Trophoblast cell (in vitro differentiated cells and primary cell): ENCODE measurements at regions not wholly inside any gene's neighbourhood (a gene's known extent, or its start where the extent isn't known, plus 50 kb on each side); places are given as distances from the start of the nearest gene placed in this dataset.

ENCODE experiments used
- DNase-seq, 2 donors: peaks; one replicate each; pipeline ENCODE4 v3.0.0-alpha.2; 2016
- H2AFZ ChIP-seq: 2 replicates; pipeline ENCODE4 v1.6.1; 2013; ENCODE audit warnings: low read length, moderate library complexity, mild to moderate bottlenecking; ENCODE audit not compliant: insufficient read depth, poor library complexity
- H2AK5ac ChIP-seq: 2 replicates; pipeline ENCODE4 v1.6.1; 2013; ENCODE audit warnings: mild to moderate bottlenecking, low read length
- H2BK120ac ChIP-seq: 2 replicates; pipeline ENCODE4 v1.6.1; 2013; ENCODE audit warnings: low read length, mild to moderate bottlenecking, moderate library complexity; ENCODE audit not compliant: insufficient read depth, poor library complexity
- H2BK12ac ChIP-seq: 2 replicates; pipeline ENCODE4 v1.6.1; 2013; ENCODE audit warnings: mild to moderate bottlenecking, low read length, moderate library complexity
- H2BK5ac ChIP-seq: 2 replicates; pipeline ENCODE4 v1.6.1; 2013; ENCODE audit warnings: low read length, low read depth, moderate library complexity, mild to moderate bottlenecking; ENCODE audit not compliant: poor library complexity
- H3K14ac ChIP-seq: 2 replicates; pipeline ENCODE4 v1.6.1; 2013; ENCODE audit warnings: mild to moderate bottlenecking, low read length
- H3K18ac ChIP-seq: 2 replicates; pipeline ENCODE4 v1.6.1; 2013; ENCODE audit warnings: mild to moderate bottlenecking, low read length
- H3K23ac ChIP-seq: 2 replicates; pipeline ENCODE4 v1.6.1; 2013; ENCODE audit warnings: low read length
- H3K27ac ChIP-seq: 2 replicates; pipeline ENCODE4 v1.5.1; 2013; ENCODE audit warnings: low read depth, mild to moderate bottlenecking, inconsistent platforms, low read length, moderate library complexity
- H3K27me3 ChIP-seq: 2 replicates; pipeline ENCODE4 v1.6.1; 2013; ENCODE audit warnings: inconsistent platforms, mild to moderate bottlenecking, low read length, moderate library complexity; ENCODE audit not compliant: insufficient read depth
- H3K36me3 ChIP-seq, 2 experiments: 1 replicate in 1 of 2; 2 replicates in 1 of 2; pipeline ENCODE4 v1.6.1; 2013; ENCODE audit warnings: low read length in 2 of 2, mild to moderate bottlenecking in 2 of 2, moderate library complexity in 1 of 2; ENCODE audit not compliant: insufficient read depth in 2 of 2, control insufficient read depth in 1 of 2
- H3K4ac ChIP-seq: 2 replicates; pipeline ENCODE4 v1.6.1; 2013; ENCODE audit warnings: low read depth, mild to moderate bottlenecking, low read length, moderate library complexity
- H3K4me1 ChIP-seq, 2 experiments: 1 replicate in 1 of 2; 2 replicates in 1 of 2; pipeline ENCODE4 v1.6.1; 2013; ENCODE audit warnings: low read length in 2 of 2, mild to moderate bottlenecking in 2 of 2, moderate library complexity in 1 of 2; ENCODE audit not compliant: insufficient read depth in 2 of 2, control insufficient read depth in 1 of 2
- H3K4me2 ChIP-seq: 2 replicates; pipeline ENCODE4 v1.6.1; 2013; ENCODE audit warnings: inconsistent platforms, mild to moderate bottlenecking, low read length, moderate library complexity
- H3K4me3 ChIP-seq: 2 replicates; pipeline ENCODE4 v1.5.1; 2013; ENCODE audit warnings: mild to moderate bottlenecking, low read depth, low read length, inconsistent platforms
- H3K79me1 ChIP-seq: one replicate; pipeline ENCODE4 v1.6.1; 2013; ENCODE audit warnings: low read length
- H3K79me2 ChIP-seq: 2 replicates; pipeline ENCODE4 v1.6.1; 2013; ENCODE audit warnings: low read length, mild to moderate bottlenecking; ENCODE audit not compliant: control insufficient read depth, insufficient read depth, poor library complexity
- H3K9ac ChIP-seq: 2 replicates; pipeline ENCODE4 v1.6.1; 2013; ENCODE audit warnings: mild to moderate bottlenecking, low read length
- H3K9me3 ChIP-seq: 2 replicates; pipeline ENCODE4 v1.6.1; 2013; ENCODE audit warnings: low read depth, mild to moderate bottlenecking, control low read depth, inconsistent platforms, low read length; ENCODE audit not compliant: insufficient read depth
- H4K12ac ChIP-seq: 2 replicates; pipeline ENCODE4 v1.6.1; 2013; ENCODE audit warnings: low read depth, mild to moderate bottlenecking, low read length, moderate library complexity
- H4K8ac ChIP-seq: 2 replicates; pipeline ENCODE4 v1.6.1; 2013; ENCODE audit warnings: low read depth, mild to moderate bottlenecking, low read length, moderate library complexity
- H4K91ac ChIP-seq: one replicate; pipeline ENCODE4 v1.6.1; 2013; ENCODE audit warnings: low read depth, mild to moderate bottlenecking, low read length, moderate library complexity
- WGBS: extraction: QIAGEN DNeasy Blood & Tissue Kit; methylation state at CpG from one replicate; pipeline ENCODE4 v1.1.7; 2013; ENCODE audit warnings: missing lambda C conversion rate; ENCODE audit not compliant: insufficient read length, insufficient coverage; ENCODE audit errors: extremely low coverage; 5-methylcytosine and 5-hydroxymethylcytosine counted together

DNA sequence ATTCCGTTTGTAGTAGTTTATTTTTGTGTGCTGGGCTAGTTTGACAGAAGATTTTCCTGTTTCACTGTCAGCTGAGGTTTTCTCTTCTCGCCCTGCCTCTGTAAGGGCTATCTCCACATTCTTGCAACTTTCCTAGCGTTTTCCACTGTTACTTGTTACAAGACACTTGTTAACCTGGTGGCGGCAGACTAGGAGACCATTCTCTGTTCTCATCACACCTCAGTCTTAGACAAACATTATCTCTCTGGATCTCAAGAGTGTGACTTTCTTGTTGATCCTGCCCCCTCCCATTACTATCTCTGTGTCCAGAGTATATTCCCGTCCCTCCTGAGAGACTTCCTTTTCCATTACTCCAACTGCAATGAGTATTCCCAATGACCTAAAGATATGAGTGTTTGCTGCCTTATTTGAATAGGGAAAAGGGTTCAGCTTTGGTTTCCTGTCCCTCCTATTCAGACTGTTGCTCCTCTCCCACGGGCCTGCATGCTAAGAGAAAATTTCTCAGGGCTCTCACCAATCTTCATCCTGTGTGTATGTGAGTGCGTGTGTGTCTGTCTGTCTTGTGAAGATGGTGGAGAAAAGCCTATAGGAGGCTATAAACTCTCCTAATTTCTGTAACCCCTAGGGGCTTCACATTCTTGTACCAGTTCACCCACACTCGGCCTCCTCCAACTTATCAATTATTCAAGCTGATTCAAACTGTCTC, 722.4 kb upstream of the POT1 start:
- Histone ChIP-seq H3K4ac (no peak overlapping the region), H4K8ac (no peak overlapping the region), H3K79me1 (no peaks in the 10 kb centered on the region), H3K36me3 (no peaks in the 10 kb centered on the region), H3K9ac (no peak overlapping the region), H2AFZ (no peak overlapping the region), H2BK5ac (no peak overlapping the region), H2BK12ac (no peak overlapping the region), H4K12ac (no peak overlapping the region), H3K14ac (no peak overlapping the region), H3K27ac (no peak overlapping the region), H3K4me2 (no peak overlapping the region), H3K23ac (no peak overlapping the region), H3K9me3 (no peaks in the 10 kb centered on the region), H3K4me3 (no peak overlapping the region), H2BK120ac (no peak overlapping the region), H4K91ac (no peak overlapping the region), H3K4me1 (peaks cover 0 to 3% of the 10 kb centered on the region in 2 experiments), H2AK5ac (no peak overlapping the region), H3K79me2 (no peaks in the 10 kb centered on the region), H3K18ac (no peak overlapping the region), H3K27me3 (no peaks in the 10 kb centered on the region)
- DNase-seq = no peak
- WGBS = no CpG with 5 or more reads among the region's 8 CpGs

DNA sequence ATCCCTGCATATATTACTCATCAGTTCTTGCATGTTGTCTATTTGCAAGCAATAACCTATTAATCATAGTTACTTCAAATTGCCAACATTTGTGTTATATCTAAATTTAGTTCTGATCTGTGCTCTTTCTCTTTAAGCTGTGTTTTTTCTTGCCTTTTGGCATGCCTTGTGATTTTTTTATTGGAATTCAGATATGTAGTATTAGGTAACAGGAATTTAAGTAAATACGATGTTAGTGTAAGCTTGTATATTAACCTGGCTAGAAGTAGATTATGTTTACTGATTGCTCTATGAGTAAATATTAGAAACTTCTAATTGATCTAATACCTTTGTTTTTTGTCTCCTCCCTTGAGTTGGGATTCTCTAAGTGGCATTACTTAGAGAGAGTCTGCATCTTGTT, 718.9 kb upstream of the POT1 start:
- H3K4me2 ChIP-seq = no peak overlapping the region
- H3K14ac ChIP-seq = no peak overlapping the region
- DNase-seq = no peak
- no peak overlapping the region for H4K12ac ChIP-seq
- no peak overlapping the region for H2BK12ac ChIP-seq
- no peaks in the 10 kb centered on the region for H3K27me3 ChIP-seq
- H3K27ac ChIP-seq = no peak overlapping the region
- WGBS = no CpG with 5 or more reads among the region's 1 CpG
- no peak overlapping the region for H3K9ac ChIP-seq
- H3K36me3 ChIP-seq = no peaks in the 10 kb centered on the region
- H4K8ac ChIP-seq = no peak overlapping the region
- no peaks in the 10 kb centered on the region for H3K79me1 ChIP-seq
- H3K23ac ChIP-seq = no peak overlapping the region
- H3K4me1 ChIP-seq = peaks cover 0 to 3% of the 10 kb centered on the region in 2 experiments
- H4K91ac ChIP-seq = no peak overlapping the region
- no peak overlapping the region for H3K4ac ChIP-seq
- no peak overlapping the region for H2AFZ ChIP-seq
- H3K9me3 ChIP-seq = no peaks in the 10 kb centered on the region
- no peak overlapping the region for H2BK5ac ChIP-seq
- H3K4me3 ChIP-seq = no peak overlapping the region
- H3K18ac ChIP-seq = no peak overlapping the region
- no peaks in the 10 kb centered on the region for H3K79me2 ChIP-seq
- H2AK5ac ChIP-seq = no peak overlapping the region
- no peak overlapping the region for H2BK120ac ChIP-seq

DNA sequence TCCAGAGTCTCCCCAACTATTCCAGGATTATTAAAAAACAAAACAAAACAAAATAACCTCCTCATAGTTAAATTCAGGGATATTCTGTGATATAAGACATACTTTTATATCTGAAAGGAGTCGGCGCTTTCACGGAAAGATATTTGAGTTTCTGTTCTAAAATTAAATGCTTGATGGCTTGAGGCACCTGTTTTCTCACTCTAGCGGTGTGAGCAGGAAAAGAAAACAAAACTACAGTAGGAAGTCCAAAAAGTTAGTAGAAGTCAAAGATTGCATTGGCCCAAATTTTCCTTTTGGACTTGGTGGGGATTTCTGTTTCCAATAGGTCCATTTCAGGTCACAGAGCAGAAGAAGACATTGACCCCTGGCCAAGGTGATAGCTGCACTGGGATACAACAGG, 716.1 kb upstream of the POT1 start:
- no peak overlapping the region for H2AFZ ChIP-seq
- H3K4me2 ChIP-seq = no peak overlapping the region
- H3K9ac ChIP-seq = no peak overlapping the region
- H3K4ac ChIP-seq = no peak overlapping the region
- no peak overlapping the region for H3K14ac ChIP-seq
- no peaks in the 10 kb centered on the region for H3K79me1 ChIP-seq
- no peaks in the 10 kb centered on the region for H3K27me3 ChIP-seq
- H4K12ac ChIP-seq = no peak overlapping the region
- DNase-seq = no peak
- H2BK120ac ChIP-seq = no peak overlapping the region
- WGBS = no CpG with 5 or more reads among the region's 4 CpGs
- H3K9me3 ChIP-seq = no peaks in the 10 kb centered on the region
- no peaks in the 10 kb centered on the region for H3K36me3 ChIP-seq
- H2BK12ac ChIP-seq = no peak overlapping the region
- H3K4me3 ChIP-seq = no peak overlapping the region
- no peak overlapping the region for H4K8ac ChIP-seq
- no peak overlapping the region for H2AK5ac ChIP-seq
- H3K79me2 ChIP-seq = no peaks in the 10 kb centered on the region
- no peak overlapping the region for H3K18ac ChIP-seq
- no peak overlapping the region for H4K91ac ChIP-seq
- no peak overlapping the region for H3K27ac ChIP-seq
- H3K23ac ChIP-seq = no peak overlapping the region
- H3K4me1 ChIP-seq = no peaks in the 10 kb centered on the region
- no peak overlapping the region for H2BK5ac ChIP-seq

DNA sequence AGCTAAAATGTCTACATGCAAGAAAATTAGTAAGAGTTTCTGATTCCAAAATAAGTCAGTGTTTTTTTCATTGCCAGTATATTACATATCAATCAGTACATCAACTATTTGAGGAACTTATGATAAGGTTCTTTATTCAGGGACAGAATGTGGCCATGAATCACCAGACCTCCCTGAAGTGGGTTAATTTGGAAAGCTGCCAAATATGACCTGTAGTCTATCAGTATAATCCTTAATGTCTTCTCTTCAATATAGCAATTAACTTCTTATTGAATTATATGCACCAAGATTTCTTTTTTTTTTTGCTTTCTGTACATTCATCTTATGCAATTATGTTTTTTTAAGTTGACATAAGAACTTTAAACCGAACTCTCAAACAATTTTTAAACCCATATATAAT, 714.5 kb upstream of the POT1 start:
- no peak overlapping the region for H4K12ac ChIP-seq
- no peaks in the 10 kb centered on the region for H3K36me3 ChIP-seq
- no peak overlapping the region for H4K91ac ChIP-seq
- no peaks in the 10 kb centered on the region for H3K79me2 ChIP-seq
- H2AK5ac ChIP-seq = no peak overlapping the region
- no peak overlapping the region for H3K4me3 ChIP-seq
- H3K18ac ChIP-seq = no peak overlapping the region
- H3K4me2 ChIP-seq = no peak overlapping the region
- no CpG with 5 or more reads among the region's 1 CpG for WGBS
- no peak overlapping the region for H3K4ac ChIP-seq
- no peak overlapping the region for H3K9ac ChIP-seq
- H3K23ac ChIP-seq = no peak overlapping the region
- no peaks in the 10 kb centered on the region for H3K9me3 ChIP-seq
- H2BK5ac ChIP-seq = no peak overlapping the region
- H4K8ac ChIP-seq = no peak overlapping the region
- no peak overlapping the region for H3K27ac ChIP-seq
- DNase-seq = no peak
- H2BK120ac ChIP-seq = no peak overlapping the region
- no peak overlapping the region for H3K14ac ChIP-seq
- no peak overlapping the region for H2BK12ac ChIP-seq
- H3K79me1 ChIP-seq = no peaks in the 10 kb centered on the region
- H2AFZ ChIP-seq = no peak overlapping the region
- H3K4me1 ChIP-seq = no peaks in the 10 kb centered on the region
- no peaks in the 10 kb centered on the region for H3K27me3 ChIP-seq
